Suprapubic skin (tissue), 4 donors: ENCODE measurements at regions not wholly inside any gene's neighbourhood (a gene's known extent, or its start where the extent isn't known, plus 50 kb on each side); places are given as distances from the start of the nearest gene placed in this dataset.

Experiments used
- DNase-seq, 2 donors: peaks; one replicate each; pipeline ENCODE4 v3.0.0-alpha.2; 2019; ENCODE audit warnings: low spot score in 2 of 2
- H3K27ac ChIP-seq: fragments of 200-600 bp; sonication (generic); one replicate; pipeline ENCODE4 v1.5.1; 2019
- H3K27me3 ChIP-seq: fragments of 200-600 bp; sonication (generic); one replicate; pipeline ENCODE4 v1.5.1; 2019
- H3K36me3 ChIP-seq: fragments of 200-600 bp; sonication (generic); one replicate; pipeline ENCODE4 v1.5.1; 2019
- H3K4me1 ChIP-seq: fragments of 200-600 bp; sonication (generic); one replicate; pipeline ENCODE4 v1.5.1; 2019
- H3K4me3 ChIP-seq: fragments of 200-600 bp; sonication (generic); one replicate; pipeline ENCODE4 v1.5.1; 2019; ENCODE audit warnings: mild to moderate bottlenecking
- H3K9me3 ChIP-seq: fragments of 200-600 bp; sonication (generic); one replicate; pipeline ENCODE4 v1.5.1; 2019
- EP300 ChIP-seq: sonication (generic); formaldehyde crosslinking; IDR thresholded peaks from one replicate; pipeline ENCODE4 v1.6.1; 2017; ENCODE audit warnings: antibody characterized with exemption
- POLR2A ChIP-seq, 2 donors: fragments of 450-650 bp; IDR thresholded peaks; one replicate each; pipeline ENCODE4 v1.6.1; 2017; ENCODE audit warnings: antibody characterized with exemption in 2 of 2, mild to moderate bottlenecking in 2 of 2, moderate library complexity in 2 of 2
- POLR2AphosphoS5 ChIP-seq, 3 donors: sonication (generic); formaldehyde crosslinking; IDR thresholded peaks; one replicate each; pipeline ENCODE4 v1.6.1; 2017; ENCODE audit warnings: antibody characterized with exemption in 3 of 3
- WGBS: methylation state at CpG from one replicate; pipeline ENCODE4 v1.1.5; 2018; 5-methylcytosine and 5-hydroxymethylcytosine counted together
- TF ChIP-seq, protein P1 (sequence below), 2 donors: fragments of 200-600 bp in 1 of 2; fragments of 450-650 bp in 1 of 2; sonication (generic) in 1 of 2; IDR thresholded peaks; one replicate each; pipeline ENCODE4 v1.5.1; 2016 to 2019; ENCODE audit warnings: antibody characterized with exemption in 2 of 2, mild to moderate bottlenecking in 1 of 2, moderate library complexity in 1 of 2

DNA sequence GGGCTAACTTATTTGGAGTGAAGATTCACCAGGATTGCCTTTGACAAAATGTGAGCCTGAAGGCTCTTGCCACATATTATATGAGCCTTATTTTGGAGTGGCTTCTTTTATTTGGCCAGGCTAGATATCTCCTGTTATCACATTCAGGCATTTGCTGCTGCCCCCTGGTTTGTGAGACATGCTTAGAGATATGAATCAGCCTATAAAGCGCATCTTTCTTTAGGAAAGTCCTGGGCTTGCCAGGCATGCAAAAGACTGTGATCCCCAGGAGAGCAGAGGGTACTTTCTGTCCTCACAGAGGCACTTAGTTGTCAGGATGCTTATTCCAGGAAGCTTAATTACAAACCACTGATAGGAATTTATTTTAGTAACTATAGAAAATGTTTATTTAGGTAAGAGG is 333.3 kb downstream of the FAT3 start:
- TF ChIP-seq EP300 (no peak), POLR2A (IDR thresholded peaks at IDR 0.05) (no peak), POLR2AphosphoS5 (IDR thresholded peaks at IDR 0.05) (no peak)
- TF ChIP-seq, protein P1, sequence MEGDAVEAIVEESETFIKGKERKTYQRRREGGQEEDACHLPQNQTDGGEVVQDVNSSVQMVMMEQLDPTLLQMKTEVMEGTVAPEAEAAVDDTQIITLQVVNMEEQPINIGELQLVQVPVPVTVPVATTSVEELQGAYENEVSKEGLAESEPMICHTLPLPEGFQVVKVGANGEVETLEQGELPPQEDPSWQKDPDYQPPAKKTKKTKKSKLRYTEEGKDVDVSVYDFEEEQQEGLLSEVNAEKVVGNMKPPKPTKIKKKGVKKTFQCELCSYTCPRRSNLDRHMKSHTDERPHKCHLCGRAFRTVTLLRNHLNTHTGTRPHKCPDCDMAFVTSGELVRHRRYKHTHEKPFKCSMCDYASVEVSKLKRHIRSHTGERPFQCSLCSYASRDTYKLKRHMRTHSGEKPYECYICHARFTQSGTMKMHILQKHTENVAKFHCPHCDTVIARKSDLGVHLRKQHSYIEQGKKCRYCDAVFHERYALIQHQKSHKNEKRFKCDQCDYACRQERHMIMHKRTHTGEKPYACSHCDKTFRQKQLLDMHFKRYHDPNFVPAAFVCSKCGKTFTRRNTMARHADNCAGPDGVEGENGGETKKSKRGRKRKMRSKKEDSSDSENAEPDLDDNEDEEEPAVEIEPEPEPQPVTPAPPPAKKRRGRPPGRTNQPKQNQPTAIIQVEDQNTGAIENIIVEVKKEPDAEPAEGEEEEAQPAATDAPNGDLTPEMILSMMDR (IDR thresholded peaks at IDR 0.05), result no peak
- no peak for DNase-seq
- no peak overlapping the region for H3K27ac ChIP-seq
- no peaks in the 10 kb centered on the region for H3K9me3 ChIP-seq
- no peaks in the 10 kb centered on the region for H3K4me1 ChIP-seq
- H3K27me3 ChIP-seq, result no peaks in the 10 kb centered on the region
- no peak overlapping the region for H3K4me3 ChIP-seq
- H3K36me3 ChIP-seq, result no peaks in the 10 kb centered on the region
- WGBS, result 56% methylated on average over 1 of the region's 1 CpG

DNA sequence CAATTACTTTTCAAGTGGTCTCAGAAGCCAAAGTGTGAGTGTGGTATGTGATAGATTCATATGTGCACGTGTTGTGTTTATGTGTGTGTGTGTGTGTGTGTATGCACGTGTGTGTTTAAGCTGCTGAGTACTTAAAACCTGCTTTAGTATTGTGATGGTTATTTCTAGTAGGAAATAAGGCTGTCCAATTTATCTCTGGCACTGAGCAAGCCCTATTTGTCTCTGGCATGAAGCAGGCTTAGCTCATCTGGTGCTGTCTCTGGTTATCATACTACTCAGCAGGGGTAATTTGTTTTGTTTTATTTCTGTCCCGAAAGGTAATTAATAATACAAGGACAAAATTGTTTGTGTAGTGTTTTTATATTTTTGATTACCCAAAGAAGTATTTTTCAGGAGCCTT is 333.7 kb downstream of the FAT3 start:
- TF ChIP-seq, protein P1 (IDR thresholded peaks at IDR 0.05), result no peak
- TF ChIP-seq EP300 (no peak), POLR2AphosphoS5 (IDR thresholded peaks at IDR 0.05) (no peak), POLR2A (IDR thresholded peaks at IDR 0.05) (no peak)
- Histone ChIP-seq H3K27me3 (no peaks in the 10 kb centered on the region), H3K4me3 (no peak overlapping the region), H3K4me1 (no peaks in the 10 kb centered on the region), H3K9me3 (no peaks in the 10 kb centered on the region), H3K36me3 (no peaks in the 10 kb centered on the region), H3K27ac (no peak overlapping the region)
- no peak for DNase-seq
- WGBS, result 67% methylated on average over 3 of the region's 3 CpGs

DNA sequence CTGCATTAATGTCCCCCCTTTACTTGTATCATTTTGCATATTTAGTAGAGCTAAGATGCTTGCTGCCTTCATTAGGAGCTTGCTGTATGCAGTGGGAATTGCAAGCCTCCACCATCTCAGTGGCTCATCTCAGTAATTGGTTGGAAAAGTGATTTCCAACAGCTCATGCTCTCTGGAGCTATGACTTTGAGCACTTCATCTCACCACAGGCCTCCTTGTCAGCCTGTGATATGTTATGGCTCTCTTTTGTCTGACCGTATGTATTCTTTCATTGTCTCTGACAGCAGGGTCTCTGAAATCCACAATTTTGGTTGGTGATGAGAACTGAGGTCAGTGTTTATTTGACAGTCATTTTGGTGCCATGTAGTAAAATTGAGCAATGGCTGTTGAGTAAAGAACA is 345.1 kb downstream of the FAT3 start:
- no peak for DNase-seq
- no peaks in the 10 kb centered on the region for H3K27me3 ChIP-seq
- H3K4me1 ChIP-seq, result no peaks in the 10 kb centered on the region
- H3K9me3 ChIP-seq, result no peaks in the 10 kb centered on the region
- H3K27ac ChIP-seq, result no peak overlapping the region
- H3K36me3 ChIP-seq, result no peaks in the 10 kb centered on the region
- no peak for TF ChIP-seq EP300
- no peak for TF ChIP-seq POLR2A (IDR thresholded peaks at IDR 0.05)
- TF ChIP-seq, protein P1 (IDR thresholded peaks at IDR 0.05), result no peak
- TF ChIP-seq POLR2AphosphoS5 (IDR thresholded peaks at IDR 0.05), result no peak
- 89% methylated on average over 1 of the region's 1 CpG for WGBS
- no peak overlapping the region for H3K4me3 ChIP-seq

DNA sequence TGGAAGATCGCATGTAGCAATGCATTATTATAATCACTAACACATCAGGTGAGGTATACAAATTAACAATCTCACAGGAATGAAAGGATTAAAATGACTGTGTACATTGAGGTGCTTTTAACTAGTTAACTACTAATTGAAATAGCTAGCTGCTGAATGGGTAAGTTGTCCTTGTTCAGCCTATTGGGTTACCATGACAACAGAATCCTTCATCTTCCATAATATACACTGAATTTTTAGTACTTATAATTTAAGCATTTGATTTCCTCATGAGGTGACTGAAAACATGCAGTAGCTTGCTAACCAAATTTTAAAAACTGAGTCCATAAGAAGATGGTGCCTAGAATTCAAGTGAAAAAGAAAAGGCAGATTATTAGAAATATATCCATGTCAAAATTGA is 347.9 kb downstream of the FAT3 start:
- WGBS, result 83% methylated on average over 1 of the region's 1 CpG
- TF ChIP-seq POLR2A (IDR thresholded peaks at IDR 0.05) (no peak), EP300 (no peak), POLR2AphosphoS5 (IDR thresholded peaks at IDR 0.05) (no peak)
- TF ChIP-seq, protein P1 (IDR thresholded peaks at IDR 0.05), result no peak
- H3K27ac ChIP-seq, result no peak overlapping the region
- no peaks in the 10 kb centered on the region for H3K36me3 ChIP-seq
- no peak overlapping the region for H3K4me3 ChIP-seq
- H3K27me3 ChIP-seq, result no peaks in the 10 kb centered on the region
- no peaks in the 10 kb centered on the region for H3K4me1 ChIP-seq
- H3K9me3 ChIP-seq, result no peaks in the 10 kb centered on the region
- DNase-seq, result no peak

DNA sequence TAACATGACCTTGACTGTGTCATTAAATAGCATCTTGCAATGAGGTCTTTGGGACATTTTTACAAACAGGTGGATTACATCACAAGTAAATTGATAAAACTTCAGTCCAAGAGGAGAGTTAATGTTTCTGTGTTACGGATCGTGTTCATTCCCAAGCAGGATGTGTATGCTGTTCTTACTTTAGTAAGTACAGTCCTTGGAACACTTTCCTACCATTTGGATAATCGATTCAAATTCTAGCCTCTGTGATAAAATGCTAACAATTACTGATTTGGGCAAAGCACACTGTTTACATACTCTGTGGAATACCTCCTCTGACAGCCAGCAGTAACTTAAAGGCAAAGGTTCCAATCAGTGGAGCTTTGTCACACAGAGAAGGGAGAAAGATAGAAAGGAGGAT is 351.7 kb downstream of the FAT3 start:
- 72% methylated on average over 3 of the region's 3 CpGs for WGBS
- no peaks in the 10 kb centered on the region for H3K27me3 ChIP-seq
- no peaks in the 10 kb centered on the region for H3K4me1 ChIP-seq
- TF ChIP-seq, protein P1 (IDR thresholded peaks at IDR 0.05), result no peak
- no peak for TF ChIP-seq POLR2AphosphoS5 (IDR thresholded peaks at IDR 0.05)
- TF ChIP-seq POLR2A (IDR thresholded peaks at IDR 0.05), result no peak
- no peak for TF ChIP-seq EP300
- H3K4me3 ChIP-seq, result no peak overlapping the region
- DNase-seq, result no peak
- no peaks in the 10 kb centered on the region for H3K9me3 ChIP-seq
- H3K27ac ChIP-seq, result no peak overlapping the region
- H3K36me3 ChIP-seq, result no peaks in the 10 kb centered on the region
